Jurkat, Clone E6-1 (cell line): ENCODE measurements at regions not wholly inside any gene's neighbourhood (a gene's known extent, or its start where the extent isn't known, plus 50 kb on each side); places are given as distances from the start of the nearest gene placed in this dataset.

Source experiments
- DNase-seq: peaks from one replicate; pipeline ENCODE4 v3.0.0-alpha.2; 2011; ENCODE audit warnings: low read depth, low spot score
- H3K4me3 ChIP-seq: 2 replicates; pipeline ENCODE4 v1.5.1; 2011; ENCODE audit warnings: mild to moderate bottlenecking, low read length, control low read depth, moderate library complexity

GRCh38 chr5:142511358-142511757, 174.5 kb downstream of the FGF1 start:
- no peak overlapping the region for H3K4me3 ChIP-seq
- DNase-seq, result no peak

DNA sequence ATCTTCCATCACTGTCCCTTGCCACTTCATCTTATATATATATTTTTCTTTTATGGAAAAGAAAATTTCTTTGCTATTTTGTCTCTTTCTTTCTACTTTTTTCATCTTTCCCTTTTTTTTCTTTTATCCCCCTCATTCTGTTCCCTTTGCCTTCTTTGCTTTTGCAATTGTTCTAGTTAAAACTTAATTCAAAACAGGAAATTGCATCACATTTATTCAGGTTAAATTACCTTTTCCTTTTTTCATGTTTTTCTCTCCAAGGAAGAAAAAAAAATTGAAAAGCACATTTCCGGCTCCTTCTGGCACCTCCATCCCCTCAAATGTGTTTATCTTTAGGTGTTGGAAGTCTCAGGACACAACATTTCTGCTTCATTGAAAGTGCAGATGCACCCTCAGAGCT, 176.9 kb downstream of the FGF1 start:
- H3K4me3 ChIP-seq, result no peak overlapping the region
- no peak for DNase-seq

DNA sequence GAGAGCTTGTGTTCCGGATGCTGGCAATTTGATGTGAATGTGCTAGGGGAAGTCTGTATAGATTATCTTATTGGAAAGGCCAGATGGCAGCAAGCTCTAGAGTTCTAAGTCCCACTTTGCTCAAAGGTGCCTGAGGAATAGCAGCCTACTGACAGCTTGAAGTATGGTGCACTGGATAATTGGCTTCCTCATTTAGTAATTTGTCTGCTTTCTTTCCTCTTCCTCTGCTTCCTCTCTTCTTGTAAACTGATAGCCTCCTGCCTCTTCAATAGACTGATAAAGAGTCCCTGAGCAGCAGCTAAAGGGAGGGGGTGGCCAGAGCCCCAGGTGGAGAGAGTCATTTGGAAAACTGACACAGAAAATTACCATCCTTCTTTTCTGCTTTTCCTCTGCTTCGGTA, 177.3 kb downstream of the FGF1 start:
- no peak overlapping the region for H3K4me3 ChIP-seq
- no peak for DNase-seq

DNA sequence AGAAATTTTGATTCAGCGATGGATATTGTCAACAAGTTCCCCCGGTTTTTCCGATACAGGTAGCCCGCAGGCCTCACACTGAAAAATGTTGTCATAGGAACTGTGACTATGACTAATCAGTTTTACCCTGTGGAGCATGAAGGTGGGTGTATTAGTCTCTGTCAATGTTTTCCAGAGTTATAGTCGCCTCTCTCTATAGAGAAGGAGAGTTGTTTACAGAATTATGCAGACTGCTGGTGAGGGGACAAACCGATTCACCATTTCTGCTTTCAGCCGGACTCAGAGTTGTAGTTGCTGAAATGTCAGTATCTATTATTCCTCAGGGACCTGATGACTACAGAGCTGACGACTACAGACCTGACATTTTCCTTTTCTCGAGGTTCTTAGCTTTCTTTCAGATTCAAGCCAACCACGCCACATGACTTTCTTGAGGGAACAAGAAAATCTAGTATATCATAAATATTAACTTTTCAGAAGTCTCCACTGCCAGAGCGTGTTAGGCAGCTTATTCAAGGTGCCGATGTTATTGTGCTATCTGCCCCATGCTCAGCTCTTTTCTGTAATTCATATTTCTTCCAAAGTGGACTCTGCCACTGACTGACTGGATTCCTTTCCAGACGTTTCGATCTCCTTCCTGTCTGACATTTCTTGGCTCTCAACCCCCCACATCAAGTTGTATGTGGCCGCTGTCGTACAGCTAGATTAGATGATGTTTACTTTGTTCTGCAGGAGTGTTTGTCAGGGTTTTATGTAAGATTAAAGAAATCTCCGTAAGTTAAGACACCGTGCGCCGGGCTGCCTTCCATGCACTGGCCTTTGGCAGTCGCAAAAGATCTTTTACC, 178.1 kb downstream of the FGF1 start:
- no peak overlapping the region for H3K4me3 ChIP-seq
- DNase-seq, result no peak

GRCh38 chr5:142506756-142507155, 179.1 kb downstream of the FGF1 start:
- H3K4me3 ChIP-seq, result no peak overlapping the region
- DNase-seq, result no peak

DNA sequence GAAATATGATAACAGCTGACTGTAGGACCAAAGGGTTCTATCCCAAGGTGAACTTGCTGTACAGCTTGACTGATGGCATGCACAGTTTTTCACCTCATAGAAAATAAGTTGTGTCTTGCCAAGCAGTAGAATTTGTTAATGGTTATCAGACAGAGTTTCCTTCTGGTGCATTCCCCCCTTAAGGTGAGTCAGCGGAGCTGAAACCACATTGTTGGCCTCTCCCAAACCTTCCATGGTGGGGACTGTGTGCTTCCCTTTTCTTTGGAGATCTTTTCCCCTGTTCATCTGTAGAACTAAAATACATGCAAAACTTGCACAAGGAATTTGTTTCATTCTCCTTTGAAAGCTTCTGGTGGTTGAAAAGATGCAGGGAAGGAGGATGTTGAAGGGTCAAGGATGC, 179.8 kb downstream of the FGF1 start:
- DNase-seq, result no peak
- H3K4me3 ChIP-seq, result no peak overlapping the region

- no peak for DNase-seq
- no peak overlapping the region for H3K4me3 ChIP-seq
Observed at GRCh38 chr5:142501890-142502289, 177.1 kb upstream of the SPRY4 start.

GRCh38 chr5:142500227-142500905, 175.5 kb upstream of the SPRY4 start:
- DNase-seq, result no peak
- no peak overlapping the region for H3K4me3 ChIP-seq

GRCh38 chr5:142499591-142500226, 174.9 kb upstream of the SPRY4 start:
- no peak overlapping the region for H3K4me3 ChIP-seq
- no peak for DNase-seq

DNA sequence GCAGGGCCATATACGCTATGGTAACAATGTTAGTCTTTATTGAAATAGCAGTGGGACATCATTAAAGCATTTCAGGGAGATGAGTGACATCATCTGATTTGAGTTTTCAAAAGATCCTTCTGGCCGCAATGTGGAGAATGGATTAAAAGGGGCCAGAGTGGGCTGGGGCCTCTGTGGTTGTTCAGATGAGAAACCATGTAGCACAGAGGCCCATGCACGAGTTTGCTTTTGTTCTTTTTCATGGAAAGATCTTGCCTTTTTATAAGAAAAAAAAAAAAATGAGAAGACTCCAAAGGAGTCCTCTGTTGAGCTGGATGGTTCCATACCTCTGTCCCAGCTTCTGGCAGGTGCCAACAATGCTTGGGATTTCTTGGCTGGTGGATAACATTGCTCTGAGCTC, 173.5 kb upstream of the SPRY4 start:
- DNase-seq, result no peak

GRCh38 chr5:142495531-142495930, 170.7 kb upstream of the SPRY4 start:
- no peak for DNase-seq
- no peak overlapping the region for H3K4me3 ChIP-seq

More for the DNA sequence above, 173.5 kb upstream of the SPRY4 start:
- no peak overlapping the region for H3K4me3 ChIP-seq

- DNase-seq, result no peak
- H3K4me3 ChIP-seq, result no peak overlapping the region
Observed at GRCh38 chr5:142493875-142494518, 169.2 kb upstream of the SPRY4 start.

DNA sequence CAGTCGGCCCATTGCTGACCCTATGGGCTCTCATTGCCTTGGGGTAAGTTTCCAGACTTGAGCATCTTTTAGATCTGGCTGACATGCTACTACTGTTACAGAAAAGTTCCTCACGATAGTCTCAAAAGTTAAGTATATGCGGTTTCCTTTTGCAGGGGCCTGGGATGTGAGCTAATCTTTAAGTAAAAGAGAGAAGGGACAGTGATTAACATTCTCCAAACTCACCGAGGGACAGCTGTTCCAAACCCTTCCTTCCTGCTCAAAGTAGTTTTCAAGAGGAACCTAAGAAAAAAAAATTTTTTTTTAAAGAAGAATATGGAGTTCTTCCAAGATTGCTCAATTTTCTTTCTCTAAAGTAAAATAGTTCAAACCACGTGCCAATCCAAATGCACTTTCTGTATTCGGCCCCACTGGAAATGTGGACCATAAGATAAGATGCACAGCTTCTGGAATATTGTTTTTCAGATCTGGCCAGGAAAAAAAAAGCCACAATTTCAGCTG, 168.0 kb upstream of the SPRY4 start:
- H3K4me3 ChIP-seq, result no peak overlapping the region
- DNase-seq, result no peak

GRCh38 chr5:142491679-142492078, 166.9 kb upstream of the SPRY4 start:
- H3K4me3 ChIP-seq, result no peak overlapping the region
- DNase-seq, result no peak

- no peak overlapping the region for H3K4me3 ChIP-seq
- no peak for DNase-seq
Observed at GRCh38 chr5:142491270-142491669, 166.4 kb upstream of the SPRY4 start.

DNA sequence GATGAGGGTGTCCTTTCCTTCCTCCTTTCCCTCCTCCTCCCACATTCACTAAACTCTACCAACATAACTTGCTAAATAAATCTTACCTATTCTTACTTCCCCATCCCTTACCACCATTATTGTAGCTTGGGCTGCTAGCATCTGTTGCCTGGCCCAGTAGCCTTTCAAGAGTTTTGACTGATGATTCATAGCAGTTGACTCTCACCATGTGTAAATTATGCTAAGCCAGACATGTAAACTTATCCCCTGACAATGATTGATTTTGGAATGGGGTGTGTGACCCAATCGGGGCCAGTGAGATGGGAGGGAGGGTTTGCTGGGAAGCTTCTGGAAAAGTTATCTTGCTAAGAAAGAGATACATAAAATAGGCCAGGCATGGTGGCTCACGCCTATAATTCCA, 161.8 kb upstream of the SPRY4 start:
- no peak for DNase-seq

GRCh38 chr5:142486020-142486419, 161.2 kb upstream of the SPRY4 start:
- no peak overlapping the region for H3K4me3 ChIP-seq
- no peak for DNase-seq

More for the DNA sequence above, 161.8 kb upstream of the SPRY4 start:
- H3K4me3 ChIP-seq, result no peak overlapping the region

DNA sequence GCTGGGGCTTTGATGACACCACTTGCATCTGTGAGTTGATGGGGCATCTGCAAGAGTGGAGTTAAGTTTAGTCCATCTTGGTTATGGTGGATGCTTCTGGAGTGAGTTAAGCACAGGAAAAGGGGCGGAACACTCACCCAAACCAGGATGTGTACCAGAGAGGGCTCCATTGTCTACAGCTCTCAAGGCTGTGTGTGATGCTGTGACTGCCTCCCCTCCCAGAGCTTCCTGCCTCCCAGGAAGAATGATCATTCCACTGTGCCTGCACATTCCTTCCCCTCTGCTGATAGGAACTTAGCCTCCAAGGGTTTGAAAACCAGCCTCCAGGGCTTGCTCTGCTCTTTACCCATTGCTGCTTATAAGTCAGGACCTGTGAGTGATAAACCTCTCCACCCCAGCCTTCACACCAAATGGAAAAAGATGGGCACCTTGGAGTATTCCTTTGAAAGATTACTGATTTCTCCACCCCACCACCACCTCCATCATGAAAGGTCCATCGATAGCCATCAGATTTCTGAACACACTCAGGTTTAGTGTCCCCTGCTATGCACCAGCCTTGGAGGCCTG, 160.1 kb upstream of the SPRY4 start:
- no peak for DNase-seq
- no peak overlapping the region for H3K4me3 ChIP-seq

GRCh38 chr5:142482207-142482606, 157.4 kb upstream of the SPRY4 start:
- no peak overlapping the region for H3K4me3 ChIP-seq
- DNase-seq, result no peak
